NAMALWA (cell line): ENCODE measurements at regions not wholly inside any gene's neighbourhood (a gene's known extent, or its start where the extent isn't known, plus 50 kb on each side); places are given as distances from the start of the nearest gene placed in this dataset.
"Not testable (repeated sequence)": the region's sequence is repeated elsewhere in the genome, so short reads cannot be mapped to it uniquely, and the experiment has no call there.

Experiments used
- DNase-seq: peaks from one replicate; pipeline ENCODE4 v3.0.0-alpha.2; 2015; ENCODE audit warnings: low spot score

- no peak for DNase-seq
Observed at GRCh38 chr3:107220538-107220937, 156.7 kb upstream of the CCDC54 start.

DNA sequence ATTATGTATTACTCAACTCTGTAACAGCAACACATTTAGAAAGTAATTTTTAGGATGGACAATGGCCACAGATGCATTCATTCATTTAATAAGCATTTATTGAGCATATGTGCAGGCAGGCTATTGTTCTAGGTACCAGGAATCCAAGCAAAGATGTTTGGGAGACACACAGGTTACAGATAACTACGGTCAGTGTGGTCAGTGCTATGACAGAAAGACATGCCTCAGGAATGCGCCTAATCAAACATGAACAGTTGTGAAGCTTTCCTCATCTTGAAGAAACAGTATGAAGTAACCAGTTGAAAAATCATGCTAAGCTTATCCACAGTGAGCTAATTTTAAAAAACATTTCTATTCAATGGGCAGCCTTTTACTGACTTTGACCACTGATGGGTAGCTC is 155.4 kb upstream of the CCDC54 start:
- no peak for DNase-seq

GRCh38 chr3:107222907-107223306 is 154.3 kb upstream of the CCDC54 start:
- DNase-seq, result no peak

DNA sequence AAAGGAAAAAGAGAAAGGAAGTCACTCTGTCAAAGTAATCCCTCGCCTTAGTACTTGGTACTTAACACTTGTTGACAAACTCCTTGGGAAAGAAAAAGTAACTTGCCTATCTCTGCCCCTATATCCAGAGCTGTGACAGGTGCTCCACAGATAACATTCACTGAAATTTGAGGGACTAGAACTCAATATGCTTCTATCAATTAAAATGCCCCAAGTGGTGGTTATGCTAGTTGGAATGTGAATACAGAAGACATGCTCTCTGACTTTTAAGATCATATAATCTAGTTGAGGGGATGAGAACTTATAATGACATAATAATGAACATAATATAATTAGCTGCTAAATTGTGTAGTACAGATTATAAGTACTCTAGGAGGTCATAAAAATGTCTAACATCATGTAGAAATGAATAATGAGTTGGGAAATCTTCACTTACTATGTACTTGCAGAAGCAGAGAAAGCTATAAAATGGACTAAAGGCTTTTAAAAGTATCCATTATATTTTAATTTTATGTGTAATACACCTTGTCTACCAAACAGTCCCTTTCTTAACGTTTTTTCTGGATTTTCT is 153.1 kb upstream of the CCDC54 start:
- no peak for DNase-seq

DNA sequence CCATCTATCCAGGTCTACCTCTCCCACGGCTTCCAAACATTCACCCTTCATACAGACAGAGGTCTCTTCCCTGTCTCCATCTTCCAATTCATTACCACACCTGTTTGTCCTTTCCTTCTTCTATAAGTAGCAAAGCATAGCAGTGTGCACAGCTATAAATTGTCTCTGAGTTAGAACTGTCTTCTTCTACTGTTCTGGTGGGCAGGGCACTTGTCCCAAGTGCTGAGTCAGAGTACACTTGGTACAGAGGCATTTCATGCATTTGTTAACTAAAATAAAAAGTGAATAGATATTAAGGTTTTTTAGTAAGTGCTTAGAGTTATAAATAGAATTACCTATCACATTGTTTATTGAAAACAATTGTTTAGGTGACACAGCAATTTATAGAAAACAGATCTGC is 150.1 kb upstream of the CCDC54 start:
- DNase-seq, result no peak

- DNase-seq, result not testable (repeated sequence)
Observed at GRCh38 chr3:107233877-107234276, 143.4 kb upstream of the CCDC54 start.

GRCh38 chr3:107235193-107235927 is 141.9 kb upstream of the CCDC54 start:
- no peak for DNase-seq

DNA sequence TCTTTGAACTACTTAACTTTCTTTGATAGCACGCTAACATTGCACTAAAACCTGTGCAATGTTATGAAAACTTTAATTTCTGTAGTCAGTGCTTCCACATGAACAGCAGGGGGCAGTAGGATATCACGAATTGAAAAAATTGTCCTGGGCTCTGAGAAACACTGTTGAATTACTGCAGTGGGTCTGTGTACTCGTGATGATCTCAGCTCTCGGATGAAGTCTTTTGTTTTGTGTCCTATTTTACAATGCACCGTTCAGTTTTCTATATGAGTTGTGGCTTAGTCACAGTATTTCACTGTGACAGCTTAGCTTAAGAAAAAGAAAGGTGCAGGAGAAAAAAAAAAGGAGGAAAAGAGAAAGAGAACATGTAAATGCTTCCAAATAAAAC is 141.3 kb upstream of the CCDC54 start:
- DNase-seq, result peak; percentile 88

GRCh38 chr3:107236655-107237337 is 140.4 kb upstream of the CCDC54 start:
- no peak for DNase-seq

DNA sequence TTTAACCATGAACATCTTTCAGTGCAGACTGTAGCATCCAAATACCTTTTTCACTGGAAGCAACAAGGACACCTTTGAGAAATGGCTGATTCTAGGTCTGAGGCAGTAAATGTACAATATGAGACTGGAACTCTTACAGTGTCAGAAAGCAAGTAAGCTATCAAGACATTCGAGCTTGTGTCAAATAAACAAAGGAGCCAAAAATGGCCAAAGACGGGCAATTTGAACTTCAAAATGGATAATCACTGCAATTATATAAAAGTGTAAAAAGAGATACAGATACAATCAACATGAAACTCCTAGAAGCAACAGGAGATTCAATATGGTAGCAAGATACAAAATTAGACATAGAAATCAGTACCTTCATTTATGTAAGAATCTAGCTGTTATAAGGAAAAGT is 138.5 kb upstream of the CCDC54 start:
- DNase-seq, result no peak

GRCh38 chr3:107239703-107240102 is 137.5 kb upstream of the CCDC54 start:
- no peak for DNase-seq

DNA sequence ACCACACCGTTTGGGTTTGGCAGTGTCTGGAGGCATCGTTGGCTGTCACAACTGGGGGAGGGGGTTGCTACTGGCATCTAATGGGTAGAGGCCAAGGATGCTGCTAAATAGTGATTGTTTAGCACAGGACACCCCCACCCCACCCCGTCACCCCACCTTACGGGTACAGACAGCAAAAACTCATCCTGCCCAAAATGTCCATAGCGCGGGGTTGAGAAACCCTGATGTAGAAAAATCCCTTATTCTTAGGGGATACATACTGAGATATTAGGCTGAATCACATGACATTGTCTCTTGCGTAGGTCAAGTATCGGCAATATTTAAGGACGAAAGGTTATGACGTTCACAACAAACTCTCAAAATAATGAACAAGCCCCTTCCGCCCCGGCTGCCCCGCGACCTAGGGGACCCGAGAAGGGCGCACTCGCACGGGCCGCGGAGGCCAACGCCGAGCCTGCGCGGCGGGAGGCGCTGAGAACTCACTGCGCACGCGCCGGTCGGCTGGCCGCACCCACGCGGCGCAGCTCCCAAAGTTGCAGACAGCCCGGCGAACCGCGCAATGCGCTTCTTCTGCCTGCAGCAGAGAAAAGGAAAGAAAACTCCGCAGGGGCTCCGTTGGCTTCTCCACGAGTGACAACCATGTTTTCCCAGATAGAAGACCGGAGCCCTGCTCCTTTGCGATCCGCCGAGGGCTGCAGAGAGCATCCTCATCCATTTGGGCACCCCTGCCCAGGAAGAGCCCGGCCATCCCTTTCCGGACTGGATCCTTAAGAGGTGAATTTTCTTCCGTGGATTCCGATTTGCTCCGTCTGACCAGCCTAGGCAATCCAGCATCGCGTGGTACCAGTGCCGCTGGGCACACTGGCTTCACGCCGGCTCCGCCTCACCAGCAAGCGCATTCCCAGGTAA is 136.8 kb upstream of the CCDC54 start:
- DNase-seq, result peak; percentile 88

- peak; percentile 64 for DNase-seq
Observed at GRCh38 chr3:107241217-107241616, 136.0 kb upstream of the CCDC54 start.

DNA sequence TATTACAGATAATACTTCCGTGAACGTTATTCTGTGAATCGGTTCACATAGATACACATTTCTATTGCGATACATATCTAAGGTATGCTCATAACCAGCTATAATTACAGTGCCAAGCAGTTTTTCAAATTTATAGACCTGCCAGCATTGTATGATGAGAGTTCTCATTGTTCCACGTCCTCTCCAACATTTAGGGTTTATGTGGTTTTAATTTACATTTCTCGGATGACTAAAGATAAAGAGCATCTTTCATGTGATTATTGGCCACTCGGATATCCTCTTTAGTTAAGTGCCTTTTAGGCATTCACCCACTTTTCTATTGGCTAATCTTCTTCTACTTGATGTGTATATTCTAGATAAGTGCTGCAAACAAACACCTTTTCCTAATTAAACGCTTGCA is 134.7 kb upstream of the CCDC54 start:
- DNase-seq, result no peak

DNA sequence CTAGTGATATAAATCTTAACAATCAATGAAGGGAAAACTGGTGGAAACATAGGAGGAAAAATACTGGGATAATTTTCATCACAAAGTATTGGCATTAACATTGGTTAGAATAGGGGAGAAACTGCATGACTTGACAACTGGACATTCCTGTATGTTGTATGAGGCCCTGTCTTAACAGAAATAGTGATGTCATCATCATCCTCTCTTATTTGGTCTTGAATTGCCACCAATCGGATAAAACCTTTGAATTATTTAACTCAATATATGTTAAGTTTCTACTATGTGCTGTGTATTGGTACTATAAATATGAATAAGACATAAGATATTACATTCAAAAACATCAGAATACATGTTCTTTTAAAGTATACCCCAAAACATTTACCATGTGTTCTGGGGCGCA is 130.1 kb upstream of the CCDC54 start:
- DNase-seq, result no peak

DNA sequence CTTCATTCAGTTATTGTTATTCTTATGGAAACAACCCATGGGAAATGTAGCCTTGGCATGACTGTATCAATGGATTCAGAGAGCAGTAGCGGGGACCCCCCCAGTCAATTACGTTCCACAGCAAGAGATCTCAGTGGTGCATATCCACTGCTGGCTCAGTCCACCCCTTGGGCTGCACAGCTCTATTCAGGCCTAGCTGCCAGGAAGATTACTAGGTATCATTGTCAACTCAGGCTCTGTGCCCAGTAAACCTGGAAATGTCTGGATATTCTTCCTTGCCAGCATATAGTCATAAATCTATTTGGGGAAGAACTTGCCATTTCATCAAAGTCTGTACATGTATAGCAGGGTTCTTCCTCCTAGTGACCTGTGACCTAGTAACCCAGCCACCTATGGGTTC is 128.1 kb upstream of the CCDC54 start:
- DNase-seq, result no peak

DNA sequence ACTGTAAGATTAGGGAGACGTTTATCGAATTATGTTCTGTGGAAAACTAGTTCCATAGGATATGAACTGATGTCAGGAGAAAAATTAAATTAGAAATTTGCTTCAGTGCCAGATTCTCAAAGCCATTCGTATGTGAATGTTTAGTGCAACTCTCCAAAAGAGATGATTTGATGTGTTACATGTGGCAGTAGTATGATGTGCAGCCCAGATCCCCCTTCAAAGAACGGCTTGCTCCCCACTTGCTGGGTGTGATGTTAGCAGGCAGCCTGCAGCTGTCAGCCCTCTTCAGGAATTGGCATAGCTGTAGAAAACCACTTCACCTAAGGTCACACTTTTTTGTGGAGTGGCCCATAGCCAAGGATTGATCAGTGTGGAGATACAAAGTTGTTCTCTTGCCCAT is 127.0 kb upstream of the CCDC54 start:
- no peak for DNase-seq

- DNase-seq, result no peak
Observed at GRCh38 chr3:107251819-107252218, 125.4 kb upstream of the CCDC54 start.

DNA sequence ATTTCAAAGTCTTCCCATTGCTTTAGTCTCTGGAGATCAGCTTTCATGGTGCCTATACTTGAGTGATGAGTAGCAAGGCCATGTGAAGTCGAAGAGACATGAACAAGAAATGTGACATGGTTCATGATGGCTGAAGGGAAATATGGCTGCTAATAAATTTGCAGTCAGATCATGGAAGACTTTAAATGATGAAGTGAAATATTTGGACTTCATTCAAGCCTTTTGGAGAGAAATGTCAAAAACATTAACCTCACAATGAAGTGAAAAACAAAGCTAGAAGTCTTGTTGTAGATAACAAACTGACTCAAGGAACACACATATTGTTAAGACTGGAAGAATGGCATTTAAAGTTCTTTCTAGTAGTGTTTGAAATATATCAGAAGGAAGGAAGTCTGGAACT is 120.3 kb upstream of the CCDC54 start:
- DNase-seq, result no peak

DNA sequence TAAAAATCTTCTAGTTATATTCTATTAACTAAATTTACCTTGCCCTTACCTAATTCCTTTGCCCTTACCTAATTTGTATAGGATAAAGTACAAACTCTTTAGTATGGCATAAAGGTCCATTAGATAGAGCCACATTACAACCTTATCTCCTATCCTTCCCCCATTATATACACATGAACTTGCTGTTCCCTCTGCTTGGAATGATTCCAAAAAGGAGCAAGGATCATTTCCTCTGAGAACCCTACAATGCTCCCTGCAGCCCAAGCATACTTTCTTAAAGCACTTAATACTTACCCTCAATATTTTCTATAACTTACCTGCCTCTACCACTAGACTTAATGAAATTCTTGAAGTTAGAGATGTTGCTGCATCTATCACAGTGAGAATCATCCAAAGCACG is 118.9 kb upstream of the CCDC54 start:
- DNase-seq, result no peak

GRCh38 chr3:107260207-107260606 is 117.0 kb upstream of the CCDC54 start:
- DNase-seq, result no peak

DNA sequence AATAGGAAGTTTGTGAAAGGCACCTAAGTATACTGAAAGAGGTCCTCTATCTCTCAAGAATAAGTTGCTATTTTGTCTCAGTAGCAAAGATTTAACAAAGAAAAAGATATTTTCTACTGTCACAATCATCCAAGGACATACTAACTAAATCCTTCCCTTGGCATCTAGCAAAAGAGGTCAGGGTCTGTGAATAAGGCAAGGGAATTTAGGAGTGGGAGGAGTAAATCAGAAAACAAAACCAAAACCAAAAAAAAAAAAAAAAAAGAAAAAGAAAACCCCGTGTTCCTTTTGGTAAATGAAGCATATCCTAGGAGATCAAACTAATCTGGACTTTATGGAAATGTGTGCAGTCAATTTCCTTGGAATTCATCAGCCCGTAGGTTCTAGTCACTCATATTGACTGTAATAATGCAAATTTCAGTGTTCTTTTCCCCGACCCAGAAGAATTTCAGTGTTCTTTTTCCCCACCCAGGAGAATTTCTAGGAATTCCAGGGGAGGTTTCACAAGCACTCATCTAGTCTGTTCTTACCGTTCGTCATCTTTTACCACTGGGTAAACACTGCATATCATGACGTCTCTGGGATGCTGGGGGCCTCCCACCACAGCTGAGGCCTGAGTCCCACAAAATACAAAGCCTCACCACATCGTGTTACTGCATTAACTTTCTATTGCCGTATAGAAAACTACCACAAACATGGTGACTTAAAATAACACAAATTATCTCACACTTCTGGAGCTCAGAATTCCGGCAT is 113.8 kb upstream of the CCDC54 start:
- DNase-seq, result no peak
